Activated CD8-positive, alpha-beta memory T cell treated with anti-CD3 and anti-CD28 coated beads, Interleukin-2, amount 50 U/mL, for 24 hours (primary cell): ENCODE measurements at regions not wholly inside any gene's neighbourhood (a gene's known extent, or its start where the extent isn't known, plus 50 kb on each side); places are given as distances from the start of the nearest gene placed in this dataset.

Experiments
- DNase-seq: peaks from one replicate; pipeline ENCODE4 v3.0.0-alpha.2; 2020; ENCODE audit errors: extremely low read depth

DNA sequence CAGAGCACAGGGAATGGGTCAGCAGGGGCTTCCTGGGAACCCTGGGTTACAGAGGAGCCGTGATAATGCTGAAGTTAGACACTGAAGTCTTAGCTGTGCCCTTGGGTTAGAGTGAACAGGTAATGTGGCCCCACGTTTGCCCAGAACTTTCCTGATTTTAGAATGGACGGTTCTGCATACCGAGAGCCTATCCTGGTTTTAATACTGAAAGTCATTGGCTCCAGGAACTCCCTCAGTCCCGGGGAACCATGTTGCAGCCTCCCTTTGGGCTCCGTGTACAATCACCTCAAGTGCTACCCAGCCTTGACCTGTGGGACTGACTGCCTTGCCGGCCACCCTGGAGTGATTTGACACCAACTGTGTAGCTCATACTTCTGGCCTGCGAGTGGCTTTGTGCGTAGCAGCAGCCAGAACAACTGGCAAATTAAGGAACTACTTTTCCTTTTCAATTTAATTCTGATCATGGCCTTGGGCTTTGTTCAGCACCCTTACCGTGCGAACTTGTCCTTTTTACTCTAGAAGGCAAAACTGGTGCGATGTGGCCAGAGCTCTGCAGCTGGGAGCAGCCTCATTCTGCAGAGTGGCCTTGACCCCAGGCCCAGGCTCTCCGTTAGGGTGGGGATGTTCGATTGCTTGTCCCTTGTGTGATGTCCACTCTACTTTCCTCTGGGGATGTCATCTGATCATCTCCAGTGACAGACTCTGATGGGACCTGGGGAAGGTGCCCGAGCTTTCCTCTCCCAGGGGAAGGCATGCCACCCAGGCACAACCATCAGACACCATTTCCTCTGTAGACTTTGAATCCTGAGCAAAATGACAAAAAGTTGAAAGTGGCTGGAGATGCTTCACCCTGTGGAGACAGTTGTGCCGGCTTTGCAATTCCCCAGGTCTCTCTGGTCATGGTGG is 265.9 kb downstream of the GLRX3 start:
- DNase-seq, result no peak

DNA sequence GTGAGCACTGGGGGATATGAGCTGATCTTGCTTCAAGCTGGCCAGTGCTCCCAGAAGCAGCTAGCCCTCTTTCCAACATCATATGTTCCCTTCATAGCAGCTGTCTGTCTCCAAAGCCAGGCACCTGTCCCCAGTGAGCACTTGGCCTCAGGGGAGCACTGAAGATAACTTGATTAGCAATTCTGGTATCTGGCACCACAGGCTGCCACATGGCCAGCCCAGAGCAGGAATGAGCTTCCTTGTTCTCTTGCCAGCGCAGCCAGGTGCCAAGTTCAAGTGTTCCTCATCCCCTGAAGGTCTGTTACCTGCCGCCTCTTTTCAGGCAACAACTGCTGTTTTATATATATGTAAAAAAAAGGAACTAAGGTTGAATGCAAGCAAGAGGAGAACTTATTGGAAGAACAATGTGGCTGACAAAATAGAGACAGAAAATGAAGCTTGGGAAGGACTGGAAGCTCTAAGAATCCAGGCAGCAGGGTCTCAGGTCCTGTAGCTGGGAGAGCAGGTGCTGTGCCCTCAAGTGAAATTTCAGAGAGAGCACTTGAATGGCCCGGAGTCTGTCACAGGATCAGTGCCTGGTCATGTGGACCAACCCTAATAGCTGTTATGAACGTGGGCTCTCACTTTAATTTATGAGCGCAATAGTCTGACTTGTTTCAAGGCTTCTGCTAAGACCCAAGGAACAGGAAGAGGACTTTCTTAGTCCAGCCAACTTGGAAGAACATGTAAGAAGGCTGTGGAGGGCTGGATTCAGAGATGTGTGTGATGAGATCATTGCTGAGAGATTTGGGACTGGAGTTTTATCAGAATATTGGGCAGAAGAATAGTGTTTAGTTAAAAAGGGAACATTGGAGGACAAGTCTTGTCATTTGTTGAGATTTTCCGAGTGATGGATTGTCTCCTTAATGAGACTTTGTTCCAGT is 267.2 kb downstream of the GLRX3 start:
- no peak for DNase-seq

DNA sequence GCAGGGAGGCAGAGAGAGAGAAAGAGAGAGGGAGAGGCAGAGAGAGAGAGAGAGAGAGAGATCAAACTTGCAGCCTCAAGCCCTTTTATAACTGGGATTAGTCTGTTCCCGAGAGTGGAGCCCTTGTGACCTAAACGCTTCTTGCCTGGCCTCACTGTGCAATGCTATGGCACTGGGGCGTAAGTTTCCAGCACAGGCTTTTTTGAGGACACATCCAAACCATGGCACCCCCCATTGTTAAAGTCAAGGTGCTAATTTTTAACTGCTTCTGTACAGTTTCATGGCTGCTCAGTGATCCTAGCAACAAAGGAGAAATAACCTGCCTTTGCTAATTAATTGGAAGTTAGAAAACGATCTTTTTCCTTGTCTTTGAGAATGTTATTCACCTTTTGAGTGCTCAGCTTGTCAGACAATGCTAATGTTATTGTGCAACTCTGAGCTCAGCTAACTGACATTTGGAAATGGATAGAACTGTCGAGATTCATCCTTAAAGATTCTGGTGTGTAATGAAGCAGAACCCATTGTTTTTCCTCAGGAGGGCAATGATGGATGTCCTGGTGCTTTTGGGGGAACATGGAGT is 268.4 kb downstream of the GLRX3 start:
- no peak for DNase-seq

DNA sequence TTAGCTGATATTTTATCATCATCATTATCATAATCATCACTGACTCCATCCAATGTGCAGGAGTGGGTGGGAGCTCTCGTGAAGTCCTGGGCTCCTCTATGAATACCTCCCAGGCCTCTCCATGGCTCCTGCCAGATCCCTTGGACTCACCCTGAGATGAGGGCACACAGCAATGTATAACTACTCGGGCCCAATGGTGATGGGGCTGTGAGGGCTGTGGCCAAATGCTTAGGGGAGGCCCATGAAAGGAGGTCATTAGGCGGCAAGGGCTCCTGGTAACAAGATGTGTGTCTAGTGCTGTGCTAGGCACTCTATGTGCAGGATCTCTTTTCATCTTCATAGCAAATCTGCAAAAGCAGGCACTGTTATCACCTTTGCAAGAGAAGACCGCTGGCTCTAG is 270.9 kb downstream of the GLRX3 start:
- DNase-seq, result no peak

DNA sequence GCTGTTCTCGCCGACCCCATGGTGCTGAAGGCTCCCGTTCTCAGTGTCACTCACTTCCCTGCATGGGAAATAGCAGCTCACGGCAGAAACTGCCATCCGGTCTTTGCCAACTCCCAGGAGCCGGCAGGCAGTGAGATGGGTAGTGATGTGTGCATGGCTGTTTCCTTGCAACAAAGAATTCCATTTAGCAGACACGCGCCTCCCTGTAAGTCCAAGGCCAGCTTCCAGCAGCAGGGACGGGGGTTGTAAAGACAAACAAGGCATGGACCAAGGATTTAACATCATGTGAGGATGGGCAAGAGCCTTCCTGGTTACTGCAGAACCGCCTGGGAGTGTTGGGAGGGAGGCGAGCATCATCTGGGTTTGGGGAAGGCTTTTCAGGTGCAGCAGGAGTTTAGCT is 273.1 kb downstream of the GLRX3 start:
- no peak for DNase-seq

DNA sequence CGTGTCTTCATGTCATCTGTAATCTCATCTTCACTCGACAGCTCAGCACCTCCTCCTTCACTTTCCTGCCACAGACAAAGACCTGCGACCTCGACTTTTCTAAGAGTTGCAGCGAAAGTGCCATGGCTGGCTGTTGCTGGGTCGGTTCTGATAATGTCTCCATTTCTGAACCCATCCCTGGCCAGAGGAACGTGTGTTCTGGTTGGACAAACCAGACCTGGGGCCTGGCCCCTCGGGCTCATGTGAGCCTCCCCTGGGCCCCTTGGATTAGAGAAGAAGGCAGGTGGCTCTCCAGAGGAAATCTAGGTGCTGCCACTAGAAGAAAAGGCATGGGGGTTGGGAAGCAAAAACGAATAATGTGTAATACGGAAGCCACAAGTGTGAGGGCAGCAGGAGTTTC is 273.7 kb downstream of the GLRX3 start:
- no peak for DNase-seq

DNA sequence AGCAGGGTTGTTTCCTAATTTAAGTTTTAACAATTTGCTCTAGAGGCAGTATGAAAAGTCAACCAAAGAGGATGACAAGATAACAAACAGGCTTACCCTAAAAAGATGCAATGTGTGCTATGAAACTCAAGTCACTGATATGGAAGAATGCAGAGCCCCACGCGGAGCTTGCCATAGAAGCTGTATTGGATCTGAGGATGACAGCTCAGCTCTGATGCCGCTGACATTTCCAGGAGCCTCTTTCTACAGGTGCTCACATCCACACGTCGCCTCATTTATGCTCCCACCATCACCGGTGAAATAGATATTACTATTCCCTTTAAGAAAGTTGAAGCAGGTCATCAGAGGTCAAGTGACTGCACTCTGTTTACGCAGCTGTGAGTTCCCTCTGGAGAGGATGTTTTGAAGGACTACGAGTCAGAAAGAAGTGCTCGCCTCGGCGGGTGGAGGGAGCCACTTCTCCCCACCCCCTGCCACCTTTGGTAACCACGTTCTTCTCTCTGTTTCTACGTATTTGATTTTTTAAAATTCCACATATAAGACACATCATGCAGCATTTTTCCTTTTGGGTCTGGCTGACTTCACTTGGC is 275.4 kb downstream of the GLRX3 start:
- no peak for DNase-seq

DNA sequence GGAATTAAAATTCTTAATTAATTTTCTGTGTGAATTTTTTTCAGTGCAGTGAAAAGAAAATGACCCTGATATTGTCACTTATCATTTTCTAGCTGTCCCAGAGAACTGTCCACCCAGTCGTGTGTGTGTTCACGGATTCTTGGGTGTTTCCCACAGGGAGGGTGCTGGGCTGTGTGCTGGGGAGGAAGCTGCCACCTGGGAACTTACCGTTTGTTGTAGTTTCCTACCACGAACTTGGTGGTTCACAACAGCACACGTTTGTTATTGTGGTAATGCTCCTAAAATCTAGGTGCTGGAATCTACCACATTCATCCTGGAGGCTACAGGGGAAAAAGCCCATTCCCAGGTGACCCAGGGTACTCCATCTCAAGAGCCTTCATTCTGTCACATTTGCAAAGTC is 276.1 kb downstream of the GLRX3 start:
- DNase-seq, result no peak

DNA sequence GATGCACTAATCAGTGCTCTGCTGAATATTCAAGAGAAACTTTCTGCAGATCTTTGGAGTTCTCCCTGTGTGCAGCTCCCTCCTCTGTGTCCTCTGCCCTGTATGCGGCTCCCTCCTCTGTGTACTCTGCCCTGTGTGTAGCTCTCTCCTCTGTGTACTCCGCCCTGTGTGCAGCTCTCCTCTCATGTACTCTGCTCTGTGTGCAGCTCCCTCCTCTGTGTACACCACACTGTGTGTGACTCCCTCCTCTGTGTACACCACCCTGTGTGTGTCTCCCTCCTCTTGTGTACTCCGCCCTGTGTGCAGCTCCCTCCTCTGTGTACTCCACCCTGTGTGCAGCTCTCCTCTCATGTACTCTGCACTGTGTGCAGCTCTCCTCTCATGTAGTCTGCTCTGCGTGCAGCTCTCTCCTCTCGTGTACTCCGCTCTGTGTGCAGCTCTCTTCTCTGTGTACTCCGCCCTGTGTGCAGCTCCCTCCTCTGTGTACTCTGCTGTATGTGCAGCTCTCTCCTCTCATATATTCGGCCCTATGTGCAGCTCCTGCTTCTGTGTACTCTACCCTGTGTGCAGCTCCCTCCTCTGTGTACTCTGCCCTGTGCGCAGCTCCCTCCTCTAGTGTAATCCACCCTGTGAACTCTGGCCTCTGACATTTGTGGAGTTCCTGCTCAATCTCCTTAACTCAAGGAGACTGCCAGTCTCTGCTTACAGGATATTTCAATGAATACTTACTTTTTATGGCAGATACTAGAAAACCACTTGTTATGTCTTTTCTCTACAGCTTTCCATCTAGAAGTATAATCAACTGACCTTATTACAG is 280.4 kb downstream of the GLRX3 start:
- no peak for DNase-seq

DNA sequence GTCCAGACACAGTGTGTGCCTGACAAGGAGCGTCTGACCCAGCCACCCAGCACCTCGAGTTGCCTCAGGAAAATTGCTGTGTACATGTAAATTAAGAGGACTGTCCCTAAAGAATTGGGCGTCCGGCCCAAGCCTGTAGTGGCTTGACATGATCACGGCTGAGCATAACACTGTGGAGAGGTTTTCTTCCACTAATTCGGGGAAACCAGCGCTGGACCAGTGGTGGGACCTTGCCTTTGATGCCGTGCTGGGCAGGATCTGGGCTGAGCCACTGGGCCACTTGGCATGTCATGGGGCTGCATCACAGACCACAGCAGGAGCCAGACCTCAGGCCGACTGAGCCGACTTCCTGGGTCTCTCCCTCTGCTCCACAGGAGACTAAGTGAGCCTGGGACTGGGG is 282.5 kb downstream of the GLRX3 start:
- no peak for DNase-seq

DNA sequence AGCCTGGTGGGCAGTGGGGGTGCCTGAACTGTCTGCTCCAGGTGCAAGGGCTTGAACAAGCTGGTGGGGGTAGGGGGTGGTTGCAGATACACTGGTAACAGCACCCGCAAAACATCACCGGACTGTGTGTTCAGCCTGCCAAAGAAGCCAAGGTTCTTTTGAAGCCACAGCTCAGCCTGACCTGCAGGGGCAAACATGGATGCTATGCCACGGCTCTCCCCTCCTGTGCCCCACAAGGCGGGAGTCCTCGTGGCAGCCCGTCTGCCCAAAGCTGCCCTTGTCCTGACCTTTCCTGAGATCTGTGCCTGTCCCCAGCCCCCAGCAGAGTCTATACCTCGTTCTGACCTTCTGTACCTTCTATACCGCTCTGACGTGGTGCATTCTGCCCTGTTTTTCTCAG is 285.7 kb downstream of the GLRX3 start:
- no peak for DNase-seq

DNA sequence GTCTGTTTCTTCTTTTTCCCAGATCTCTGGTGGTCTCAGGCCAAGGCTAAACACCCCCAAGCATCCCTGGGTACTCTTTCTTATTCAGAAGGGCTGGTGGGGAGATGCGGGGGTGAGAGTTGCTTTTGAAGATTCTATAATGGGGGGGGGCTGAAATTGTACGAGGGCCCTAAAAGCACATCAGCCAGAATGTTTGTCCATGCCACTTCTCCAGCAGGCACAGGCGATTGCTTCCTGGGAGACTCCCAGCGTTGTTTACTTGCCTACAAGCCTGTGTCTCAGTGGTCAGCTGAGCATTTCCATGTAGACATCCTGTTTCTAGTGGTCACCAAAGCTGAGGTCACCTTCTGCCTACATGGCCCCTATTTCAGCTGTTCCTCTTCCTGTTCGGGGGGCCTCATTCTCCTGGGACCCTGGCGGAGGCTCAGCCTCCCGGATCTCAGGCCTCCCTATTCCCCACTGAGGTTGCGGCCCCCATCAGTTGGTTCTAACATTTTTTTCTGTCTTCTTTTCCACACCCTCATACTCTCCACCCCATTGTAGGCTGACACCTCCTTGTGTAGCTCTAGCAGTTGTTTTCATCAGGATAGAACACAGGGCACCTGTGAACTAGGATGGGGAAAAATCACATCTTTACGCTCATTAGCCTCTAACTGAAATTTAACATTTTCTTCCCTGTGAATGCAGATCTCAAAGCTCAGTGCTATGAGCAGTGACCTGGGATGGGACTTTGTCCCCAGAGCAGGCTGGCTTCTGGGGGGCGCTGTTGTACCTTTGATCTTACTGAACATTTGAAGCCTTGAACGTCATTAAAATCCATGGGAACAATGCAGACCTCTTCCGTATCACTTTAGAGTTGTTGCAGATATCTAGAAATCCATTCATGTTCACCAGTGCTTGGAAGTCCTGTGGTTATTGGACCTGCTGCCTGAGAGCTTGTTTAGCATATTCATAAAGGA is 286.5 kb downstream of the GLRX3 start:
- no peak for DNase-seq

DNA sequence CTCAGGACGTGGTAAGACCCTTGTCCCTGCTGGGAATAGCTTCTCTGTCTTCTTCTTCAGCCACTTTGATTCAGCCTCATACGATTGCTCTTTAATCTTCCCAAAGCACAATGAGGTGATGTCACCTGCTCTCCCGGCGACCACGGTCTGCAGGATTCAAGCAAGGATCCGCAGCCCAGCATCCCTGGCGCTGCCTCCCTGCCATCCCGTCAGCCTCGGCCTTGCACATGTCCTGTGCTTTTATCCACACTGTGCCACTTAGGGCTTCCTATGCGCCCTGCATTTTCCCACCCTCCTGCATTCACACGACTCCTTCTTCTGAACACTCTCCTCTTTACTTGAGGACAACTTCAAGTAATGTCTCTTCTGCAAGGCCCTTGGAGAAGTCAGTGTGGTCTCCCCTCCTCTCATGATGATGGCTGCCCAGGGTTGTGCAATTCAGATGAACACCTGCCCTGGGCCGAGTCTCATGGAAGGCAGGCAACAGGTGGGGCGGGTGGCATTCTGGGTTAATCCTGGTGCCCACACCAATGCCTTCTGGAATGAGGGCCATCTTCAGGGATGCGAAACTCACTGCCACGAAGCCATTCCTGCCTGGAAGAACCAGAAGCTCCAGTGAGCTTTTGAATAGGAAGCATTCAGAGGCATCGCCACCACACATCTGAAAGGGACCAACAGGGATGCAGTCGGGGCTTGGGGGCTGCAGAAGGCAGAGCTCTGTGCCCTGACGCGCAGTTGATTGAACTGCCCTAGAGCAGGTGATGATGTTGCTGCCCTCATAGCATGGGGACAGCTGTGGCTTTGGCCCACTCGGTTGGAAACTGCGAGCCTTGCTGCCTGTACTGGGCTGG is 287.5 kb downstream of the GLRX3 start:
- DNase-seq, result no peak

DNA sequence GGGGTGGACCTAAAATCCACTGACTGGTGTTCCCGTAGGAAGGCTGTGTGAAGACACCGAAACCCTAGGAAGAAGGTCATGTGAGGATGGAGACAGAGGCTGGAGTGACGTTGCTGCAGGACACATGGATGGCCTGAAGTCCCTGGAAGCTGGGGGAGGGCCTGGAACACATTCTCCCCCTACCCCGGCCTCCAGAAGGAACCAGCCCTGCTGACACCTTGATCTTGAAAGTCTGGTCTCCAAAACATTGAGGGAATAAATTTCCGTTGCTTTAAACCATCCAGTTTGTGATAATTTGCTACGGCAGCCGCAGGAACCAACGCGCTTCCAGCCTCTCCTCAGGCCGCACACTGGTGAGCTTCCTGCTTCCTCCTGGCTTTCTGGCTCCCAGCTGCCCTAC is 288.2 kb downstream of the GLRX3 start:
- no peak for DNase-seq

DNA sequence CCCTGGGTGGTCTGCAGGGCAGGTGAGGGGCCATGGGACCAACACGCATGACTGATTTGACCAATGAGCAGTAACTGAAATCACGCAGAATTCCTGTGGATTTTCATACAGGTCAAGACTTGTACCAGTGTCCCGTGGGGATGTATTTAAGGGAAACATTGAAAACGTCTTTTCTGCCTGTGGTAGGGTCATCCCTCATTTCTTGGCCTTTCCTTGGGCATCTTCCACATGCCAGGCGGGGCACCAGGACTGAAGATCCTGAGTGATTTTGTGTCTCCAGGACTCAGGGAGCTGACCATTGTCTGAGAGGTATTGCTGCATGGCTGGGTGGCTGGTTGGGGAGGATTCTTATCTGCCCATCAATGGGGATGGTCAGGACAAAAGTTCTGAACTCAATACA is 289.0 kb downstream of the GLRX3 start:
- DNase-seq, result no peak

DNA sequence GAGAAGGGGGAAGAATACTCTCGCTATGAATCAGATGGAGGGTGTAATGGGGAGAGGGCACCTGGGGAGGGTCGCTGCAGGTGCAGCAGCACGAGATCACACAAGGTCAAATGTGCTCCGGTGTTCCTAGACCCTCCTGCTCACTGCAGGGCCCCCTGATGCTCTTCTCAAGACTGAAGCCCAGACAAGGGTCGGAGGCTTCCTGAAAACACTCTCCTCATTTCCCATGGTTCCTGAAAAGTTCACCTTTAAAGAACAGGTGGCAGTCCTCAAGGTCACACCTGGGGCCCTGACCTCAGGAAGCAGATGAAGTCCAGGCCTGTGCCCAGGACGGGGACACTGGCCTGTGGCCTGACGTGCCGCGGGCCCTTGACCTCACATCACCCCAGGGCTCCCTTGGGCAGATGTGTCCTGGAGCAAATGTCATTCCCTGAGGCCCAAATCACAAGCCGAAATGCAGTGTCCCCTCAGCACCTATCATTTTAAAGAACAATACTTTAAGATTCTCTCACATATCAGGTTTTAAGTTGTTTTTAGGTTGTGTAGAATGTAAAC is 289.8 kb downstream of the GLRX3 start:
- no peak for DNase-seq

DNA sequence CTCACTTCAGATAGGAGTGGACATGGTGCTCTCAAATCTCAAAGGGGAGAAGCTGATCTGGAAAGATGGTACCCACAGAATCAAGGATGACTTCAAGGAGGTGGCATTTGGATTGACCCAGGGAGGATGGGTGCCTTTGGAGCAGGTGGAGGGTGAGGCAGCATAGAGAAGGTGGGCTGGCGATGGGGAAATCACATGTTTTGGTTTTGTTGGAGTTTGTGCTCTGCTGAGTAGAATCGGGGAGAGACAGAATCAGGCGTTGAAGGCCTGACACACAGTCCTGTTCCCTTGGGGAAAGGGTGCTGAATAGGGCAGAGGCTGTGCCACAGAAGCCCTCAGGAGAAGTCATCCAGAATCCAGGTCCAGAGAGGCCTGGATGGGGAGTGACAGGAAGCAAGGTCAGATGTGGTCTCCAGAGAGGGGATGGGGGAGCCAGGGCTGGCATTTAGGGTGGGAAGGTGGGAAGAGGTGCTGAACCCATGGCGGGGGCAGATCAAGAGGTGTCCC is 291.1 kb downstream of the GLRX3 start:
- DNase-seq, result no peak

DNA sequence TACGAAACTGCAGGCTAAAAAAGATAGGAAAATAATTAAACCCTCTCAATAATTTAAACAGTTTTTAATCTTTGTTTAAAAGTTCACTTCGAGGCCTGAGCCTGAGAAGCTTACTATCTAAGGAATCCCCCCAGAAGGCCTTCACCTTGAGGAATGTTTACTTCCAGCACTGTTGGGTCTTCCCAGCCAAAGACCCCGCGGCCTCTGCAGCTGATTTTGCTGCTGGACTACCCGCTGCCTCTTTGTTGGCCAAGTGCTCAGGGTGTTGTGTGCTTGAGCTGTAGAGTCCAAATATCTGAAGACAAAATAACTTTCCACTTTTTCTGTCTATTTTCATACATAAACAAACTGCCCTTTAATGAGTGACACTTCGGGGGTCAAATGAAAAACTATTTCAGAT is 292.7 kb downstream of the GLRX3 start:
- no peak for DNase-seq

DNA sequence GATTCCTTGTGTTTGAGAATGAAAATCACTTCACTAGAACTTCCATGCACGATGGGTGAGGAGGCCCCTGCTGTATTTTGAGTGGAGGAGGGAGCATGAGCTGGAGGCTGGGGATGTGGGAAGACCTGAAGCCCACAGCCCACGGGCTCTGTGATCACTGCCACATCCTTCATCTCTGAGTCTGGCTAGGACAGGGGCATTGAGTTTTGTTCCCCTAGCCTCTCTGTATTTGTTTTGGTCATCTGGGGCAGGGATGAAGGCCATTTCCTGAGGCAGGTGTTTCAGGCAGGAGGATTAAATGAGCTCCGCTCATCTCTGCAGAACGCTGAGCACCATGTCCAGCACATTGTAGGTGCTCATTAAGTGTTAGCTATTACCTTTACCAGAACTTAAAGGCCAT is 293.6 kb downstream of the GLRX3 start:
- no peak for DNase-seq
